ENCODE measurements at regions not wholly inside any gene's neighbourhood (a gene's known extent, or its start where the extent isn't known, plus 50 kb on each side); places are given as distances from the start of the nearest gene placed in this dataset.

- TF ChIP-seq CTCF (IDR thresholded peaks at IDR 0.05) (no peak), POLR2A (IDR thresholded peaks at IDR 0.05) (no peak), POLR2AphosphoS5 (IDR thresholded peaks at IDR 0.05) (no peak), EP300 (IDR thresholded peaks at IDR 0.05) (no peak)
Measured at GRCh38 chr1:83104558-83104957, 894.4 kb downstream of the TTLL7 start.

Data from stomach (tissue), 4 donors.